Keratinocyte (primary cell): ENCODE measurements at regions not wholly inside any gene's neighbourhood (a gene's known extent, or its start where the extent isn't known, plus 50 kb on each side); places are given as distances from the start of the nearest gene placed in this dataset.

ENCODE experiments used
- DNase-seq: peaks from one replicate; pipeline ENCODE4 v3.0.0-alpha.2; 2011; ENCODE audit warnings: low read depth, missing footprints, low spot score
- FAIRE-seq: peaks from 2 replicates; lab custom pipeline; 2011; peaks lifted over from hg19 to GRCh38; lab: Jason Lieb, UNC
- H2AFZ ChIP-seq: 2 replicates; pipeline ENCODE4 v1.6.0; 2012; ENCODE audit warnings: low read length, control low read depth, inconsistent platforms; ENCODE audit not compliant: control insufficient read depth
- H3K27ac ChIP-seq: 2 replicates; pipeline ENCODE4 v1.5.1; 2011; ENCODE audit warnings: low read length; ENCODE audit not compliant: control insufficient read depth, insufficient read depth
- H3K27me3 ChIP-seq: 3 replicates; pipeline ENCODE4 v1.6.0; 2011; ENCODE audit warnings: low read length; ENCODE audit not compliant: control insufficient read depth, insufficient read depth; ENCODE audit errors: extremely low read depth
- H3K36me3 ChIP-seq, 2 experiments: 2 replicates in 1 of 2; 3 replicates in 1 of 2; pipeline ENCODE4 v1.5.1; 2011; ENCODE audit warnings: low read length in 2 of 2, mild to moderate bottlenecking in 1 of 2; ENCODE audit not compliant: control insufficient read depth in 2 of 2, insufficient read depth in 2 of 2; ENCODE audit errors: extremely low read depth in 1 of 2
- H3K4me1 ChIP-seq: 3 replicates; pipeline ENCODE4 v1.5.1; 2011; ENCODE audit warnings: low read length; ENCODE audit not compliant: control insufficient read depth, insufficient read depth; ENCODE audit errors: extremely low read depth
- H3K4me2 ChIP-seq: 3 replicates; pipeline ENCODE4 v1.6.0; 2011; ENCODE audit warnings: low read depth, low read length; ENCODE audit not compliant: control insufficient read depth, insufficient read depth; ENCODE audit errors: extremely low read depth
- H3K4me3 ChIP-seq, 3 experiments: fragments of 200-600 bp in 1 of 3; sonication (generic) in 1 of 3; 2 replicates in 2 of 3; 3 replicates in 1 of 3; pipeline ENCODE4 v1.5.1; 2011 to 2016; ENCODE audit warnings: low read length in 3 of 3, mild to moderate bottlenecking in 3 of 3, control low read depth in 2 of 3, inconsistent platforms in 1 of 3, low read depth in 1 of 3, mixed read lengths in 1 of 3, mixed run types in 1 of 3, moderate library complexity in 1 of 3; ENCODE audit not compliant: control insufficient read depth in 2 of 3, insufficient read depth in 2 of 3; ENCODE audit errors: extremely low read depth in 1 of 3
- H3K79me2 ChIP-seq: 2 replicates; pipeline ENCODE4 v1.6.0; 2012; ENCODE audit warnings: low read length; ENCODE audit not compliant: control insufficient read depth, insufficient read depth
- H3K9ac ChIP-seq: 3 replicates; pipeline ENCODE4 v1.6.0; 2011; ENCODE audit warnings: low read length; ENCODE audit not compliant: control insufficient read depth, insufficient read depth; ENCODE audit errors: extremely low read depth
- H3K9me1 ChIP-seq: 3 replicates; pipeline ENCODE4 v1.6.0; 2011; ENCODE audit warnings: low read length; ENCODE audit not compliant: control insufficient read depth, insufficient read depth; ENCODE audit errors: extremely low read depth
- H3K9me3 ChIP-seq: 2 replicates; pipeline ENCODE4 v1.5.1; 2012; ENCODE audit warnings: low read depth, low read length; ENCODE audit not compliant: control insufficient read depth
- H4K20me1 ChIP-seq: 3 replicates; pipeline ENCODE4 v1.6.0; 2011; ENCODE audit warnings: low read length; ENCODE audit not compliant: control insufficient read depth, insufficient read depth; ENCODE audit errors: extremely low read depth
- CTCF ChIP-seq, 3 experiments: IDR thresholded peaks in 1 of 3; conservative IDR thresholded peaks in 1 of 3; optimal IDR thresholded peaks in 1 of 3; 2 replicates in 2 of 3; 3 replicates in 1 of 3; pipeline versions ENCODE3 to v1.5.1; 2011; ENCODE audit warnings: low read length in 3 of 3, mild to moderate bottlenecking in 3 of 3, moderate library complexity in 2 of 3, control low read depth in 1 of 3, inconsistent platforms in 1 of 3; ENCODE audit not compliant: insufficient read depth in 2 of 3; ENCODE audit errors: extremely low read depth in 1 of 3
- EZH2 ChIP-seq: IDR thresholded peaks from one replicate; pipeline ENCODE4 v1.6.1; 2012; ENCODE audit warnings: inconsistent platforms, mild to moderate bottlenecking, low read length, moderate library complexity
- dilution Hi-C: fragments of 300-500 bp; cut with MboI; formaldehyde crosslinking; loops from one replicate; pipeline ENCODE4 v1.7.0; 2020; ENCODE audit warnings: low sequenced_read_pairs; ENCODE audit not compliant: extremely low pct_ligation_motif_present

- Histone ChIP-seq H3K4me2 (no peak overlapping the region), H3K79me2 (no peaks in the 10 kb centered on the region), H3K9me3 (peaks cover 13% of the 10 kb centered on the region), H3K9me1 (no peaks in the 10 kb centered on the region), H3K27ac (no peak overlapping the region), H4K20me1 (no peaks in the 10 kb centered on the region), H3K27me3 (no peaks in the 10 kb centered on the region), H3K36me3 (peaks cover 0 to 19% of the 10 kb centered on the region in 2 experiments), H3K4me1 (no peaks in the 10 kb centered on the region), H2AFZ (no peak overlapping the region), H3K4me3 (no peak overlapping the region), H3K9ac (no peak overlapping the region)
- FAIRE-seq = no peak
- dilution Hi-C loops = no loop called here
- no peak for TF ChIP-seq CTCF (optimal IDR thresholded peaks at IDR 0.05 in 1 of 3, IDR thresholded peaks at IDR 0.05 in 1 of 3, conservative IDR thresholded peaks at IDR 0.05 in 1 of 3; ENCODE audit: extremely low read depth in 1 of 3, insufficient read depth in 2 of 3, low read length in 3 of 3)
- no peak for TF ChIP-seq EZH2
- DNase-seq = no peak
Observed at GRCh38 chr15:25093455-25094029, 138.8 kb downstream of the SNRPN start.

- Histone ChIP-seq H3K4me2 (no peak overlapping the region), H3K4me3 (no peak overlapping the region), H3K9me1 (no peaks in the 10 kb centered on the region), H4K20me1 (no peaks in the 10 kb centered on the region), H3K9ac (no peak overlapping the region), H3K27ac (no peak overlapping the region), H2AFZ (no peak overlapping the region), H3K9me3 (peaks cover 13% of the 10 kb centered on the region), H3K36me3 (peaks cover 0 to 19% of the 10 kb centered on the region in 2 experiments), H3K27me3 (no peaks in the 10 kb centered on the region), H3K4me1 (no peaks in the 10 kb centered on the region), H3K79me2 (no peaks in the 10 kb centered on the region)
- FAIRE-seq = no peak
- no peak for TF ChIP-seq CTCF (optimal IDR thresholded peaks at IDR 0.05 in 1 of 3, IDR thresholded peaks at IDR 0.05 in 1 of 3, conservative IDR thresholded peaks at IDR 0.05 in 1 of 3; ENCODE audit: extremely low read depth in 1 of 3, insufficient read depth in 2 of 3, low read length in 3 of 3)
- TF ChIP-seq EZH2 = no peak
- no peak for DNase-seq
- dilution Hi-C loops = no loop called here
Observed at GRCh38 chr15:25094066-25094465, 139.3 kb downstream of the SNRPN start.
